HG03095 (cell line): ENCODE measurements at regions not wholly inside any gene's neighbourhood (a gene's known extent, or its start where the extent isn't known, plus 50 kb on each side); places are given as distances from the start of the nearest gene placed in this dataset.

ENCODE experiments used
- ATAC-seq: cut with Tn5 transposase; IDR thresholded peaks from one replicate; pipeline ENCODE4 v1.9.1; 2021; ENCODE audit warnings: moderate library complexity; ENCODE audit not compliant: unreplicated experiment

DNA sequence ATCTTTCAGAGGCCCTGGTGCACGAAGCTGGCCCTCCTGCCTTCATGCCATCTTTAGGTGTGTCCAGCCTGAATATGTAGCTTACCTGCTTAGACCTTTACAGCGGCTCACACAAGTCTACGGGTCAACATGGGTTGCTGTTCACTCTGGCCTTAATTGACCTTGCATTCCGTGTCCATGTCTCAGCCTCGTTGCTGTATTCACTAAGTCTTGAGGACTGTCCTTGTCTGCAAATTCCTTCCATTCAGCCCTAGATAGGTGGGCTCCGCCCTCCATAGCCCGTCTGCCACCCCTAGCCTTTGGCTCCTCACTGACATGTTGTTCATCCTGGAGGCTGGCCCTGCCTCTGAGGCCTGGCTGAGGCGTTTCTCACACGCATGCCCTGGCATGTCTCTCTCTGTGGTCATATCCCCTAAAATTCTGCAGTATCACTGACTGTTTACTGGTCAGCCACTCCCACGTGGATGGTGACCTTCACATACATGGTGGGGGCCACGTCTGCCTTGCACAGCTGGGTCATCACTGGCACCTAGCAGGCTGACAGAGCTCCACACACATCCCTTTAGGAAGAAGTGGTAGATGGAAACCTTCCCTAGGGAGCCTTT, 394.1 kb upstream of the MKI67 start:
- ATAC-seq: no peak

GRCh38 chr10:128522551-128523308, 396.5 kb upstream of the MKI67 start:
- no peak for ATAC-seq

GRCh38 chr10:128525444-128525843, 399.2 kb upstream of the MKI67 start:
- ATAC-seq: no peak

DNA sequence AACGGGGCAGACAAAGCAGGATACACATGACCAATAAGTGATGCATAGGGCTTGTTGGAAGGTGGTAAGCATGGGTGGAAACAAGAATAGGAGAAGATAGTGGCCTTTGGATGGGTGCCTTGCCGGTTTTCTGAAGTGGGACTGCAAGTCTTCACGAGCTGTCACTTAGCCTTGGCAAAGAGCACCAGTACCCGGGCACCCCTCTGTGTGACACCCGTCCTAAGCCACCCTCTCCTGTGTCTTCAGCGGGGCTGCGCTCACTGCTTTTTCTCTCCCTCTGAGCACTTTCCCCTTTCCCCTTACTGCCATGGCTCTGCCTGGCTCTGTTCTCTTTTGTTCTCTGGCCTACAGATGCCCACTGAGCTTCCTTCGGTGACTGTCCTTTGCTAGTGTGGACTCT, 399.7 kb upstream of the MKI67 start:
- ATAC-seq: no peak

DNA sequence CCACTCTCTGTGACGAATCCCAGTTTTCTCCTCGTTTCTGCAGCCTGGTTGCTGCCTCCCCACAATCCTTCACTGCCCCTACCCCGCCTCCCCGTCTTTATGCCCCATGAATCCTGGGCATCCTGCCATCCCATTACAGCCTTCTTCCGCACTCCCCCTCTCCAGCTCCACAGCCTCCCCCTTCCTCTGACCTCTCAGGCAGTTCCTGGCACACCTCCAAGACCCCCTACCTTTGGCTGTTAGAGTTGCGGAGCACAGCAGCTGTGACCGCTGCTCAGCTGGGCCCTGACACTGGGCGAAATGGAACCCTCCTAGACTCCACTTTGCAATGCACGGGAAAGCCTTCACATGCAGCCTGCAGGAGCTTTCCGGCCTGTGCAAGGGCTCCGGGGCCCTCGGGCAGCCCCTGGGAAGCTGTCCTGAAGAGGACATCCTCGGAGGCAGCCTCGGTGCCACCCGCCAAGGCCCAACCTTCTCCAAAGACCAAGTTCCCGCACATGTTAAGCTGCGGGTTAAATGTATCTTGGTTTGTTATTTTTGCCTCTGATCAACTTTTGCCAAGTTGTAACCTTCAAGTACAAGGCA, 400.7 kb upstream of the MKI67 start:
- ATAC-seq: no peak

- no peak for ATAC-seq
Measured at GRCh38 chr10:128527711-128528110, 401.5 kb upstream of the MKI67 start.

GRCh38 chr10:128528167-128528566, 401.9 kb upstream of the MKI67 start:
- no peak for ATAC-seq

GRCh38 chr10:128528781-128529180, 402.6 kb upstream of the MKI67 start:
- no peak for ATAC-seq

DNA sequence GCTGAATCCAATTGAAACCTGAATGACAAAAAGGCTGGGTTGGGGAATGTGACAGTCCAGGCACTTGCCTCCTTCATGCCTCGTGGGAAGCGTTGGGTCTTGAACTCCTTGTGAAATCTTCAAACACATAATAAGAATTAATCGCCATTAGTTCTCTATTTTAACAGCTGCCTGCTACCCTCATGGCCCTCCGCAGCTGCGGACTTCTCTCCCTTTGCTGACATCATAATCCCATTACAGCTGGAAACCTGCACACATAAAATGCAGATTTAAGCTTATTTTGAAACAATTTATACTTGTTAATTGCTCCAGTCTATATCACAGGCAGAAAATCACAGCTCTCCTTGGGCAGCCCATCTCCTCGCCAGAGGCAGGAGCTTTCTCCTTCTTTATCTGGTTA, 403.0 kb upstream of the MKI67 start:
- ATAC-seq: no peak

DNA sequence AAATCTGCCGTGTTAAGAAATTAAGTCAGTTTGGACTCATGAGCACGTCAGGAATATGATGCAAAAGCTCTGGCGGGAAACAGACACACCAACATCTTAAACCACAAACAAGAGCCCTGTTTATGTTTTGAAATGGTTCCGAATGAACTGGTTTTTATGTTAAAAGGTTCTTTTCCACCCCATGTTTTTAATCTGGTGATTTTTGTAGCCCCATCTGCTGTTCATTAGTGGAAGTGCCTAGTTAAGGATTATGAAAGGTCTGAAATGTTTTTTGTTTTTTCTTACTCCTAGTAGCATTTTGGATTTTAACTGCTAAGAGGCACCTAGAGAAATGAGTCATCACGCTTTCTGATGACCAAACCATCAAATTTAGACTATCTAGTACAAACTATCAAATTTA, 404.1 kb upstream of the MKI67 start:
- no peak for ATAC-seq

- ATAC-seq: no peak
Measured at GRCh38 chr10:128530946-128531345, 404.7 kb upstream of the MKI67 start.

GRCh38 chr10:128534686-128535085, 408.5 kb upstream of the MKI67 start:
- ATAC-seq: no peak

GRCh38 chr10:128536259-128536658, 410.0 kb upstream of the MKI67 start:
- no peak for ATAC-seq

- ATAC-seq: no peak
Measured at GRCh38 chr10:128537834-128538330, 411.7 kb upstream of the MKI67 start.

- no peak for ATAC-seq
Measured at GRCh38 chr10:128538671-128539070, 412.4 kb upstream of the MKI67 start.

- ATAC-seq: no peak
Measured at GRCh38 chr10:128539510-128540127, 413.4 kb upstream of the MKI67 start.

- no peak for ATAC-seq
Measured at GRCh38 chr10:128540128-128540762, 414.0 kb upstream of the MKI67 start.

- no peak for ATAC-seq
Measured at GRCh38 chr10:128540781-128541761, 414.8 kb upstream of the MKI67 start.

DNA sequence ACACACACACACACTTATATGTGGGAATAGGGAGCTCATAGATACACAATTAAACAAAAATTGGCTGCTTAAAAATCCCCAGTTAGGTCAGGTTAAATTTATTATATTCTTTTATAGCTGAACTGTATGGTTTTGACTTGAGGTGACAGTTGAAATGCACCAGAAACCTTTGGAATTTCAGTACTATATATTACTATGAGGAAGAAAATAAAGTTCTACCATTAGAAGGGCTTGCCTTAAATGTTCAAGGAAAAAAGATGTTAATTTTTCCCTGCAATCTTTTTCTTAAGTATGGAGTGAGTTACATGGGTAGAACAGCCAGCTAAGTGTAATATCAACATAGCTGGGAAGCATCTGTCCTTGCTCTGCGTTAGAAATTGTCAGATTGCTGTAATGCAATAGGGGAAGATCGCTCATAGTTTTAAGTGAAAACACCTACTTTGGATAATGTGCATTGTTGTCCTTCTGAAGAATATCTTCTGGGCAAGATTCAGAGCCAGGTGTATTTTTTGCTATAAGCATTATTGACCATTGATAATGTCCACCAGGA, 415.8 kb upstream of the MKI67 start:
- ATAC-seq: no peak

DNA sequence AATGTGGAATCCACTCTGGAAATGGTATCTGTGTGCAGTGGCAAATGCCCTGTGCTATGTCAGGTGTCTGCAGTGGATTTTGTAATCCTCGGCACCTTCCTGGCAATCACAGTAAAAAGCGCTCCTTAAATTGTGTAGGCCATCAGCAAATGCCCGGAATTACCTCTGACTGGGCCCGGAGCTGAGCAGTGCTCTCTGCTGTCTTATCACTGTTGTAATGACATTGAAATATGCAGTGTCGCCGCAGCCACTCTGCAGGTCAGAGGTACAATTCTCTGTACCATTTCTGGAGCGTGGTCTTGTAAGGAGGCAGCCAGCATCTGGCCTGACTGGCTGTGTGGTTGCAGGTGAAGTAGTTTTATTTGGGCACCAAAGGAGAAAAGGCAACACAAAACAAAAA, 416.4 kb upstream of the MKI67 start:
- no peak for ATAC-seq
